Smooth muscle cell (in vitro differentiated cells): ENCODE measurements at regions not wholly inside any gene's neighbourhood (a gene's known extent, or its start where the extent isn't known, plus 50 kb on each side); places are given as distances from the start of the nearest gene placed in this dataset.

Source experiments
- DNase-seq: peaks from one replicate; lab custom pipeline; 2025; ENCODE audit not compliant: unreplicated experiment; lab: John Stamatoyannopoulos, UW
- H2AFZ ChIP-seq: fragments of 200-600 bp; sonication (generic); 2 replicates; pipeline ENCODE4 v1.6.0; 2016; ENCODE audit warnings: antibody characterized with exemption, low read depth, mild to moderate bottlenecking
- H3F3A ChIP-seq: fragments of 200-600 bp; sonication (generic); 2 replicates; pipeline ENCODE4 v1.6.0; 2017; ENCODE audit warnings: antibody characterized with exemption, low read depth
- H3K27ac ChIP-seq: fragments of 200-600 bp; sonication (generic); 2 replicates; pipeline ENCODE4 v1.5.1; 2016; ENCODE audit warnings: low read depth, mild to moderate bottlenecking
- H3K27me3 ChIP-seq: fragments of 200-600 bp; sonication (generic); 2 replicates; pipeline ENCODE4 v1.6.1; 2016; ENCODE audit warnings: low read depth, mild to moderate bottlenecking
- H3K36me3 ChIP-seq: fragments of 200-600 bp; sonication (generic); 2 replicates; pipeline ENCODE4 v1.5.1; 2016; ENCODE audit warnings: low read depth
- H3K4me1 ChIP-seq: fragments of 200-600 bp; sonication (generic); 2 replicates; pipeline ENCODE4 v1.5.1; 2016; ENCODE audit warnings: low read depth
- H3K4me2 ChIP-seq: fragments of 200-600 bp; sonication (generic); 2 replicates; pipeline ENCODE4 v1.6.0; 2016; ENCODE audit warnings: mild to moderate bottlenecking
- H3K4me3 ChIP-seq: fragments of 200-600 bp; sonication (generic); 2 replicates; pipeline ENCODE4 v1.5.1; 2016; ENCODE audit warnings: mild to moderate bottlenecking
- H3K79me2 ChIP-seq: fragments of 200-600 bp; sonication (generic); 2 replicates; pipeline ENCODE4 v1.6.0; 2016; ENCODE audit warnings: low read depth, mild to moderate bottlenecking
- H3K9ac ChIP-seq: fragments of 200-600 bp; sonication (generic); 2 replicates; pipeline ENCODE4 v1.6.0; 2016; ENCODE audit warnings: low read depth
- H3K9me3 ChIP-seq: fragments of 200-600 bp; sonication (generic); replicated peaks from 2 replicates; pipeline ENCODE4 v1.5.1; 2016; ENCODE audit warnings: low read depth
- H4K20me1 ChIP-seq: fragments of 200-600 bp; sonication (generic); 2 replicates; pipeline ENCODE4 v1.6.0; 2016; ENCODE audit warnings: low read depth
- WGBS: methylation state at CpG from one replicate; pipeline ENCODE4 v1.1.7; 2016; ENCODE audit warnings: low lambda C conversion rate; 5-methylcytosine and 5-hydroxymethylcytosine counted together
- TF ChIP-seq, protein P1 (sequence below): fragments of 200-600 bp; sonication (generic); IDR thresholded peaks from 2 replicates; pipeline ENCODE4 v1.5.1; 2017; ENCODE audit warnings: borderline replicate concordance, mild to moderate bottlenecking, antibody characterized with exemption; ENCODE audit not compliant: insufficient read depth, poor library complexity, severe bottlenecking

DNA sequence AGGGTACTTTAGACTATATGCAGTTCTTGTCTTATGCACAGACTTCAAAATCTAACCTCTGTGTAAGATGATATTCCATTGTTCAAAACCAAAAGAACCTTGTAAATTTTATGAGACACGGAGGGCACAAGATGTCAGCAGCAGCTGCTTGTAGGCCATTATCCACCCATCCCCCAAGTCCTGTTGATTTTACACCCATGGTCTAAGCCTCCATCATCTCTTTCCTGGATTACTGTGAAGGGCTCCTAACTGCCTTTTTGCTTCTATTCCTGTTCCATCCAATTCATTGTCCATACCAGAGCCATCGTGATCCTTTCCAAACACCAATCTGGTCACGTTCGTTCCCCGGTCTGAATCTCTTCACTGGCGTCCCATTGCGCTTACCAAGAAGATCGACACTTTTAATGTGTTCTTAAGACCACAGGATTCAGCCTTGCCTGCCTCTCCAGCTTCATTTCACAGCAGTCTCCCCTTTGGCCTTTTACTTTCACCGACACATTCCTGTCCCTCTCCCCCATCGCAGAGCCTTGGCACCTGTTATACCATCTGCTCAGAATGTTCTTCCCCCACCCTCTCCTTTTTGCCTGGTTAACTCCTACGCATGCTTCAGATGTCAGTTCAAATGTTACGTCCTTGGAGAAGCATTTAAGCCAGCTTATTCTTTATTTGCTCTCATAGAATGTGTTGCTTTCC is 107.3 kb upstream of the POU3F1 start:
- H2AFZ ChIP-seq = no peak overlapping the region
- no peaks in the 10 kb centered on the region for H3K9me3 ChIP-seq
- no peaks in the 10 kb centered on the region for H3F3A ChIP-seq
- H3K36me3 ChIP-seq = no peaks in the 10 kb centered on the region
- no peaks in the 10 kb centered on the region for H3K27me3 ChIP-seq
- H3K4me2 ChIP-seq = no peak overlapping the region
- no peak overlapping the region for H3K27ac ChIP-seq
- no peaks in the 10 kb centered on the region for H4K20me1 ChIP-seq
- TF ChIP-seq, protein P1, sequence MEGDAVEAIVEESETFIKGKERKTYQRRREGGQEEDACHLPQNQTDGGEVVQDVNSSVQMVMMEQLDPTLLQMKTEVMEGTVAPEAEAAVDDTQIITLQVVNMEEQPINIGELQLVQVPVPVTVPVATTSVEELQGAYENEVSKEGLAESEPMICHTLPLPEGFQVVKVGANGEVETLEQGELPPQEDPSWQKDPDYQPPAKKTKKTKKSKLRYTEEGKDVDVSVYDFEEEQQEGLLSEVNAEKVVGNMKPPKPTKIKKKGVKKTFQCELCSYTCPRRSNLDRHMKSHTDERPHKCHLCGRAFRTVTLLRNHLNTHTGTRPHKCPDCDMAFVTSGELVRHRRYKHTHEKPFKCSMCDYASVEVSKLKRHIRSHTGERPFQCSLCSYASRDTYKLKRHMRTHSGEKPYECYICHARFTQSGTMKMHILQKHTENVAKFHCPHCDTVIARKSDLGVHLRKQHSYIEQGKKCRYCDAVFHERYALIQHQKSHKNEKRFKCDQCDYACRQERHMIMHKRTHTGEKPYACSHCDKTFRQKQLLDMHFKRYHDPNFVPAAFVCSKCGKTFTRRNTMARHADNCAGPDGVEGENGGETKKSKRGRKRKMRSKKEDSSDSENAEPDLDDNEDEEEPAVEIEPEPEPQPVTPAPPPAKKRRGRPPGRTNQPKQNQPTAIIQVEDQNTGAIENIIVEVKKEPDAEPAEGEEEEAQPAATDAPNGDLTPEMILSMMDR = no peak
- peaks cover 11% of the 10 kb centered on the region for H3K4me1 ChIP-seq
- 88% methylated on average over 12 of the region's 12 CpGs for WGBS
- no peak for DNase-seq
- H3K4me3 ChIP-seq = no peak overlapping the region
- no peaks in the 10 kb centered on the region for H3K79me2 ChIP-seq
- H3K9ac ChIP-seq = no peak overlapping the region

DNA sequence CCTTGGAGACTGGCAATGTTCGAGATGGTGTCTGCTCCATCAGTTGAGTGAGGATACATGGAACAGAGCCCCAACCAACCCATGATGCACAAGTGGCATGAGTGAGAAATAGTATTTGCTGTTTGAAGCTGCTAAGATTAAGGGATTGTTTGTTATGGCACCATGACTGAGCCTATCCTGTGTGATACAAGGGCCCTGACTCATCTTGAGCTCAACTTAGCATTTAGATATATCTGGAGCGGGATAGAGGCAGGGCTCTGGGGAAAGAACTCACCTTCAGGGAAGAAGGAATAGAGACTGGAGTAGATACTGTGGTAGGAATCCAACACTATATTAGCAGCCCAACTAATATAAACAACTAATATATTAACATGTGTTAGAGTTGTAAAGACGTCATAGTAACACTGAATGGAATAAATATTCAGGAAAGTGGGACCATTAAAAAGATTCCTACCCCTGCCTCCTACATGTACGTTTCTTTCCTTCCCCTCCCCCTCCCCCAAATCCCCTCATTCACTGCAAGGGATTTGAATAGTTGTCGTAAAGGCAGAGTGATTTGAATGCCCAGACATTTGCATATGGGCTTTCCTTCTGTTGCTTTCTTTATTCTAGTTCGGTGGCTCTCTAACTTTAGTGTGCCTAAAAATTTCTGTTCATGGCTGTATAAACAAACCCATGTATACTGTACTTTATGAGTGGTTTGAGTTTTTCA is 106.6 kb upstream of the POU3F1 start:
- no peak overlapping the region for H2AFZ ChIP-seq
- no peaks in the 10 kb centered on the region for H3F3A ChIP-seq
- TF ChIP-seq, protein P1 = no peak
- peaks cover 11% of the 10 kb centered on the region for H3K4me1 ChIP-seq
- no peak overlapping the region for H3K4me3 ChIP-seq
- no peaks in the 10 kb centered on the region for H3K27me3 ChIP-seq
- H3K36me3 ChIP-seq = no peaks in the 10 kb centered on the region
- H3K4me2 ChIP-seq = no peak overlapping the region
- no peak overlapping the region for H3K27ac ChIP-seq
- no peaks in the 10 kb centered on the region for H4K20me1 ChIP-seq
- no peaks in the 10 kb centered on the region for H3K79me2 ChIP-seq
- 57% methylated on average over 6 of the region's 6 CpGs for WGBS
- H3K9ac ChIP-seq = no peak overlapping the region
- no peaks in the 10 kb centered on the region for H3K9me3 ChIP-seq
- no peak for DNase-seq

DNA sequence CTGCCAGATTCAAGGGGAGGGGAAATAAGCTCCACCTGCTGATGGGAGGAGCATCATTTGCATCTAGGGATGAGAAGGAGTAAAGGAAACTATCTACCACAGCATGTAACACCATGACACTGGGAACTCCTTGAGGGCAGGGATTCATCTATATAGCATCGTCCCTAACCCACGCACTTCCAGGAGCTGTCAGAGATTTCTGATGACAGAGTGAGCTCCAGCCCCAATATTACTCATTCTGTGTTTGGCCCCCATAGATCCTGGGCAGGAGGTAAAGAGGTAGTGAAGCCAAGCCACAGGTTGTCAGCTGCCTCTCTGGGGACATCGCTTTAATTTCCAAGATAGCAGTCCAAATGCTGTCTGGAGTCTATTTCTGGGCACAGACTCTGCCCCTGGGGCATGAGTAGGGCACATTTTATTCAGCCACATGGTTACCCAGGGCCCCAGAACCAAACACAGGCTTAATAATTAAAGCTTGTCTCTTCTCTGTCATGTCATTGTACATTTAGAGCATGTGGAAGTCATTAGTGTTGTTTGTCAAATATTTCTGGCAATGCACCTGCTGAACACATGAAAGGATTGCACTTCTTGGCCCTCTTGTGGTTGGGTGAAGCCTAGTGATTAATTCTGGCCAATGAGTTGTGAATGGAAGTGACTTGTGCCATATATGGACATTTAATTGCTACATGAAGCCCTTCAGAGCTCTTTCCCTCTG is 105.9 kb upstream of the POU3F1 start:
- H2AFZ ChIP-seq = no peak overlapping the region
- peaks cover 11% of the 10 kb centered on the region for H3K4me1 ChIP-seq
- H3K27me3 ChIP-seq = no peaks in the 10 kb centered on the region
- H3K27ac ChIP-seq = no peak overlapping the region
- no peaks in the 10 kb centered on the region for H3K79me2 ChIP-seq
- no peak for DNase-seq
- TF ChIP-seq, protein P1 = no peak
- H3K36me3 ChIP-seq = no peaks in the 10 kb centered on the region
- no peak overlapping the region for H3K4me3 ChIP-seq
- H3K9ac ChIP-seq = no peak overlapping the region
- H3K4me2 ChIP-seq = no peak overlapping the region
- H4K20me1 ChIP-seq = no peaks in the 10 kb centered on the region
- WGBS = 94% methylated on average over 3 of the region's 3 CpGs
- no peaks in the 10 kb centered on the region for H3K9me3 ChIP-seq
- H3F3A ChIP-seq = no peaks in the 10 kb centered on the region
